IgD-negative memory B cell (primary cell): ENCODE measurements at regions not wholly inside any gene's neighbourhood (a gene's known extent, or its start where the extent isn't known, plus 50 kb on each side); places are given as distances from the start of the nearest gene placed in this dataset.

Source experiments
- H3K27ac Mint-ChIP-seq, 3 donors: one replicate each; pipeline ENCODE4 v1.8.0; 2020 to 2022; ENCODE audit warnings: mild to moderate bottlenecking in 3 of 3, mixed read lengths in 3 of 3, moderate library complexity in 1 of 3
- H3K27me3 Mint-ChIP-seq: one replicate; pipeline ENCODE4 v1.8.0; 2021; ENCODE audit warnings: mixed read lengths
- H3K36me3 Mint-ChIP-seq: one replicate; pipeline ENCODE4 v1.8.0; 2020; ENCODE audit warnings: mild to moderate bottlenecking, mixed read lengths
- H3K4me1 Mint-ChIP-seq, 3 donors: one replicate each; pipeline ENCODE4 v1.8.0; 2020 to 2022; ENCODE audit warnings: mixed read lengths in 3 of 3, mild to moderate bottlenecking in 1 of 3
- H3K4me3 Mint-ChIP-seq, 4 donors: one replicate each; pipeline ENCODE4 v1.8.0; 2020 to 2022; ENCODE audit warnings: mild to moderate bottlenecking in 4 of 4, mixed read lengths in 4 of 4, moderate library complexity in 3 of 4
- H3K9me3 Mint-ChIP-seq, 3 donors: one replicate each; pipeline ENCODE4 v1.8.0; 2020 to 2021; ENCODE audit warnings: mixed read lengths in 3 of 3, mild to moderate bottlenecking in 1 of 3

- no peak overlapping the region for H3K27ac Mint-ChIP-seq
- peaks cover 0 to 3% (median 0%) of the 10 kb centered on the region in 3 donors for H3K4me1 Mint-ChIP-seq
- H3K9me3 Mint-ChIP-seq: no peaks in the 10 kb centered on the region
- H3K36me3 Mint-ChIP-seq: no peaks in the 10 kb centered on the region
- peaks cover 7% of the 10 kb centered on the region for H3K27me3 Mint-ChIP-seq
- H3K4me3 Mint-ChIP-seq: no peak overlapping the region
These were observed 139.7 kb upstream of the CDH5 start for GRCh38 chr16:66226762-66227161.

GRCh38 chr16:66225696-66226095 lies 140.8 kb upstream of the CDH5 start:
- H3K36me3 Mint-ChIP-seq: no peaks in the 10 kb centered on the region
- peaks cover 7% of the 10 kb centered on the region for H3K27me3 Mint-ChIP-seq
- H3K27ac Mint-ChIP-seq: no peak overlapping the region
- no peaks in the 10 kb centered on the region for H3K9me3 Mint-ChIP-seq
- no peak overlapping the region for H3K4me3 Mint-ChIP-seq
- peaks cover 0 to 3% (median 0%) of the 10 kb centered on the region in 3 donors for H3K4me1 Mint-ChIP-seq

- Mint-ChIP-seq H3K4me3 (no peak overlapping the region), H3K36me3 (no peaks in the 10 kb centered on the region), H3K27ac (no peak overlapping the region), H3K9me3 (no peaks in the 10 kb centered on the region), H3K27me3 (peaks cover 12% of the 10 kb centered on the region), H3K4me1 (peaks cover 0 to 3% (median 0%) of the 10 kb centered on the region in 3 donors)
These were observed 141.9 kb upstream of the CDH5 start for GRCh38 chr16:66224626-66225025.

DNA sequence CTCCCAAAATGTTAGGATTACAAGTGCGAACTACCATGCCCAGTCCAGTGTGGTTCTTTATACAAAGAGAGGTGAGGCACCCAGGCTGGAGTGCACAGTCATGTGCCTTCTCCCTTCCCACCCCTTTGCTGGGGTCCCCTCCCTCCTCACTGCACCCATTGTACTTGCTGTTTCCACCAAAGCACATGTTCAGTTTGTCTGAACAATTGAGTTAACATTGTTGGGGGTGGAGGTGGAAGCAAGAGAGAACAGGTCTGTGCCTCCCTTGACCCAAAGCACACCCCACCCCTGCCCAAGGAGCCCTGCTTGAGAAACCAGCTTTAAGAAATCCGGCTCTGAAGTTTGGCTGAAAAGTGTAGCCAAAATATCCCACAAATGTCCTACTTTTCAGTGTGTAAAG lies 142.3 kb upstream of the CDH5 start:
- peaks cover 16% of the 10 kb centered on the region for H3K27me3 Mint-ChIP-seq
- H3K27ac Mint-ChIP-seq: no peak overlapping the region
- peaks cover 0 to 2% (median 0%) of the 10 kb centered on the region in 3 donors for H3K4me1 Mint-ChIP-seq
- H3K9me3 Mint-ChIP-seq: no peaks in the 10 kb centered on the region
- H3K4me3 Mint-ChIP-seq: no peak overlapping the region
- H3K36me3 Mint-ChIP-seq: no peaks in the 10 kb centered on the region

DNA sequence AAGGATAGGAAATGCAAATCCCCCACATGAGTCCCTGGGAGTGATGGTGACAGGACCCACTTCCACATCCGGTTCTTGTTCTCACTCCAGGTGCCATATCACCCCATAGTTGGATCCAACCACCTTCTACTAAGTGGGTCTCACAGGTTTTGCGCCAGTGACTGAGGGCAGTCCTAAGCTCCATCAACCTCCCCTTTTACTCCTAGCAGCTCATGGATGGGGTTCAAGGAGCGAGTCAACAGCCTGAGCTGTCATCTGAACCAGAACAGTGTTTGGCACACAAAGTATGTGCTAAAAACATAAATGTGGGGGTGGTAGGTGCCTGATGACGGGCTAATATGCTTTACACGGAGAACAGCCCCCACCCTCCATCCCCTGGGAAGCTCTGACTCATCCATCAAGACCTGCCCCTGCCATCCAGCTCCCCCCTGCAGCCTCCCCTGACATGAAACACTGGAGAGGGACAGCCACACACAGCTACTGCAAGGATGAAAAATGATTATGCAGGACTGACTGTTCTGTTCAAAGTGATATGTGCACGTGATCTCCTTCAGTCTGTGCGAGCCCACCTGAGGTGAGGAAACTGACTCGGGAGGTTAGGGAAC lies 143.2 kb upstream of the CDH5 start:
- H3K9me3 Mint-ChIP-seq: no peaks in the 10 kb centered on the region
- no peak overlapping the region for H3K4me3 Mint-ChIP-seq
- H3K27me3 Mint-ChIP-seq: peaks cover 14% of the 10 kb centered on the region
- no peaks in the 10 kb centered on the region for H3K36me3 Mint-ChIP-seq
- H3K27ac Mint-ChIP-seq: no peak overlapping the region
- H3K4me1 Mint-ChIP-seq: no peaks in the 10 kb centered on the region

DNA sequence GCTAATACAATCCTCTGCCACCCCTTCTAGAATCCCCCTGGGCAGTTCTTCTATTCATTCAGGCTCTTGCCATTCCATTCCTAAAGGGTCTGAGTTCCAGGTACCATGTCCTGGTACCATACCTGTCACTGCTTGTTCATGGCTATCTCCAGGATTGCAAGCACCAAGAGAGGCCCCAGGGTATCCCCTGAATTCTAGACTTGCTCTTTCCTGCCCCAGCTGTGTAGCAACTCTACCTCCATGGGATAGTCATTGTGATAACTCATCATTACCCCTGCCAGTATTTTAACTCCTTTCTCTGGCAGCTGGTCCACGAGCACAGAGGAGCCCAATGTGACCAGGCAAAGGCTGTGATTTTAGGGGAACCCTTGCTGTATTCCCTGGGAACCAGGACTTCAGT lies 143.7 kb upstream of the CDH5 start:
- peak overlapping the region in 1 of 3 donors; percentile 68 for H3K27ac Mint-ChIP-seq

DNA sequence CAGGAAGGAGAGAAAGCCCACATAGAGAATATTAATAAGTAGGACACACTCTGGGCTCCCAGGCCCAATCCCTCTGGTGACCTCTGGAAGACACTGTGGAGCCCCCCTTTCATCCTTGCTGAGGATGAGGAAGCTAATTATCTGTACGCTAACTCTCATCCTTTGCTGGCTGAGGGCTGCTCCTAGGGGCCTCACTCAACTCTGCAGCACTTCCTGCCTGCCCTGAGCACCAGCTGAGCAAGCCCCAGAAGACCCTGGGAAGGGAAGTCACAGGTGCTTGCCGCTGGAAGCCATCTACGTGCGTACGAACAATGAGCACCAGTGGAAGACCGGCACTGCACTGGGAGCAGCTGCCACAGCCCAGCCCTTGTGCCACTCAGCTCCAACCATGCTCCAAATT lies 145.8 kb upstream of the CDH5 start:
- no peaks in the 10 kb centered on the region for H3K36me3 Mint-ChIP-seq
- no peaks in the 10 kb centered on the region for H3K9me3 Mint-ChIP-seq
- H3K4me3 Mint-ChIP-seq: no peak overlapping the region
- H3K27me3 Mint-ChIP-seq: peaks cover 9% of the 10 kb centered on the region
- no peak overlapping the region for H3K27ac Mint-ChIP-seq
- no peaks in the 10 kb centered on the region for H3K4me1 Mint-ChIP-seq

More for the DNA sequence above, 143.7 kb upstream of the CDH5 start:
- Mint-ChIP-seq H3K4me1 (no peaks in the 10 kb centered on the region), H3K9me3 (no peaks in the 10 kb centered on the region), H3K36me3 (no peaks in the 10 kb centered on the region), H3K27me3 (peaks cover 13% of the 10 kb centered on the region), H3K4me3 (no peak overlapping the region)

DNA sequence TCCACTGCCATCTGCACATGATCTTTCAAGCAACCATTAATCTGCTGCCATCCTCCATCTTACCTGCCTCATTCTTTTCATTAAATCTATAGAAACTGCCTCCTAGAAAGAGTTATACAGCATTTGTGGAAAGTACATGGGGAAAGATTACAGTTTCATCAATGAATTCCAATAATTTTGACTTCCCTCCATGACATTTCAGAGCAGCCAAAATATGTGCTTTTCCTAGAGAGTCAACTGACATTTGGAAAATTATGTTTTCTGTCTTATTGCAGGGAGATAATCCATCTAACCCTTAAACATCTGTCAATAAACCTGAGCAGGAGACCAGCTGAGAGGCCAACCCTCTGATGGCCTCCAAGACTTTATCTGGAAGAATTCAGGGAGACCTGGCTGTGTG lies 147.0 kb upstream of the CDH5 start:
- Mint-ChIP-seq H3K27ac (no peak overlapping the region), H3K9me3 (no peaks in the 10 kb centered on the region), H3K27me3 (peaks cover 9% of the 10 kb centered on the region)

GRCh38 chr16:66212428-66212827 lies 154.1 kb upstream of the CDH5 start:
- peaks cover 1% of the 10 kb centered on the region for H3K36me3 Mint-ChIP-seq
- no peaks in the 10 kb centered on the region for H3K4me1 Mint-ChIP-seq
- H3K27me3 Mint-ChIP-seq: peaks cover 4% of the 10 kb centered on the region
- no peak overlapping the region for H3K4me3 Mint-ChIP-seq
- peaks cover 0 to 4% (median 0%) of the 10 kb centered on the region in 3 donors for H3K9me3 Mint-ChIP-seq
- no peak overlapping the region for H3K27ac Mint-ChIP-seq

More for the DNA sequence above, 147.0 kb upstream of the CDH5 start:
- no peaks in the 10 kb centered on the region for H3K4me1 Mint-ChIP-seq
- no peaks in the 10 kb centered on the region for H3K36me3 Mint-ChIP-seq
- no peak overlapping the region for H3K4me3 Mint-ChIP-seq

DNA sequence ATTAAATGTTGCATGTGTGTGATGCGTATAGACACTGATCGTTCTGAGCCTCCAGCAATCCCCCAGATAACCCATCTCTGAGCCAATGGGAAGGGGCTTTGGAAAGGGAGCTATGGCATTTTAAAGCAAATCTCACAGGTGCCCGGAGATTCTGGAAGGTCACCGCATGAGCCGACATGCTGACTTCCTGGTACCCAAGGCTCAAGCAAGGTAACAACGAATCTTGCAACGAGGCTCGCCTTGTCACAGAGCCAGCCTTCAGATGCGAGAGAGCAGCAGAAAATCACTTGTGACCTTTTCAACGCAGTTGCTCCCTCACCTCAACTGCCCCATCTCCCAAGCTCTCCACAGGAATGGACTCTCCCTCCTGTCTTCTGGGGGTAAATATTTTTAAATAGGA lies 154.8 kb upstream of the CDH5 start:
- Mint-ChIP-seq H3K9me3 (peaks cover 0 to 4% (median 0%) of the 10 kb centered on the region in 3 donors), H3K27ac (no peak overlapping the region), H3K36me3 (peaks cover 1% of the 10 kb centered on the region), H3K4me1 (no peaks in the 10 kb centered on the region), H3K27me3 (peaks cover 4% of the 10 kb centered on the region), H3K4me3 (no peak overlapping the region)

GRCh38 chr16:66207883-66208265 lies 158.6 kb upstream of the CDH5 start:
- Mint-ChIP-seq H3K36me3 (peaks cover 1% of the 10 kb centered on the region), H3K4me1 (peaks cover 0 to 2% (median 0%) of the 10 kb centered on the region in 3 donors), H3K27ac (no peak overlapping the region), H3K4me3 (no peak overlapping the region), H3K27me3 (peaks cover 6% of the 10 kb centered on the region), H3K9me3 (peaks cover 0 to 4% (median 0%) of the 10 kb centered on the region in 3 donors)

DNA sequence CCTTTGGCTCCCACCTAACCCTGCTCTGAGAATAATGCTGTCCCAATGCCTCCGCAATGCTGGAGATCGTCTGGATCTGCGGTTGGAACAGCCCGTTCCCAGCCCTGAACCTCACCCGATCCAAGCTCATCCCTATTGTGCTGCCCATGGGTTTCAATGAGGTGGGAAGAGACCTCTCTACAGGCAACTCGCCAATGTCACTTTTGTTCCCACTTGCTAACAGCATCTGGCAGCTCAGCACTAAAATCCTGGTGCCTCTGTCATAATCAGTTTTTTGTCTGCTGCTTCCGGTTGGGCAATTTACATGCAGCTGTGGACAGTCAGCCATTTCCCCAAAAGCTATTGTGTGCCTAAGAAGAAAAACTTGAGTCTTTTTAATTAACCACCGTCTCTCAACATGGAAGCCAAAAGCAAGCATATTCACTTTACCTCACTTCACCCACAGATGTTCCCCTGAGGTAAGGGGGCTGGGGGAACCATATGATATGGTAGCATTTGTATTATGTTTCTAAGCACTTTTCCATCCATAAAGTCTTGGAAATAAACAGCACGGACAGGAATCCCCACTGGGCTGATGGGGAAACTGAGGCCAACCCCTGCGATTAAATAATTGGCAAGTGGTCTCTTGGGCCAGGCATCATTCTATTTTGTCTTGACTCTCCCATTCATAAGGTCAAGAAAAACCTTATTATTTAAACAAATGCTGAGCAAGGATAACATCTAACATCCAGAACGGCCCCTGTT lies 159.2 kb upstream of the CDH5 start:
- peaks cover 6% of the 10 kb centered on the region for H3K27me3 Mint-ChIP-seq
- H3K36me3 Mint-ChIP-seq: peaks cover 1% of the 10 kb centered on the region
- H3K9me3 Mint-ChIP-seq: peaks cover 0 to 4% (median 0%) of the 10 kb centered on the region in 3 donors
- peaks cover 0 to 2% (median 0%) of the 10 kb centered on the region in 3 donors for H3K4me1 Mint-ChIP-seq
- H3K27ac Mint-ChIP-seq: no peak overlapping the region
- no peak overlapping the region for H3K4me3 Mint-ChIP-seq

- H3K27ac Mint-ChIP-seq: peak overlapping the region in 1 of 3 donors; percentile 5
- peaks cover 0 to 4% (median 0%) of the 10 kb centered on the region in 3 donors for H3K9me3 Mint-ChIP-seq
- H3K4me1 Mint-ChIP-seq: peaks cover 0 to 2% (median 0%) of the 10 kb centered on the region in 3 donors
- peaks cover 6% of the 10 kb centered on the region for H3K27me3 Mint-ChIP-seq
- H3K4me3 Mint-ChIP-seq: no peak overlapping the region
- peaks cover 1% of the 10 kb centered on the region for H3K36me3 Mint-ChIP-seq
These were observed 160.1 kb upstream of the CDH5 start for GRCh38 chr16:66206363-66206762.

- H3K27ac Mint-ChIP-seq: no peak overlapping the region
- peaks cover under 1% of the 10 kb centered on the region for H3K36me3 Mint-ChIP-seq
- no peak overlapping the region for H3K4me3 Mint-ChIP-seq
- peaks cover 6% of the 10 kb centered on the region for H3K27me3 Mint-ChIP-seq
- peaks cover 0 to 4% (median 0%) of the 10 kb centered on the region in 3 donors for H3K9me3 Mint-ChIP-seq
- peaks cover 0 to 2% (median 0%) of the 10 kb centered on the region in 3 donors for H3K4me1 Mint-ChIP-seq
These were observed 160.9 kb upstream of the CDH5 start for GRCh38 chr16:66205287-66206231.

DNA sequence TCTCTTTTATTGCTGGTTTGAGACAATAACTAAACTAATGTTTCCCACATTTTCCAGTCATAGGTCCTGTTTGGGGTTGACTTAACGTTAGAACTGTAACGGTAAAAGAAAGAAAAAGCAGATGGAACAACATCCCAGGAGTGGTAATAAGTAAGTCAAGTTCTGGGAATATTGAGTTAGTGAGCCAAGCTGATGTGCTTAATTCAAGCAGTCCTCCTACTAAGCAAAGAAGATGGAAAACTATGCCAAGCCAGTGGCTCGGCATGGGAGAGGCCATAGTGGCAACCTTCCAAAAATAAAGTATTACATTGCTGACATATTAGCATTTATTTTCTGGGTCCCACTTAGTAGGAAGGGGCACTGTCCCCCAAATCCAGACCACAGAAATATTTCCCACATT lies 161.7 kb upstream of the CDH5 start:
- H3K4me1 Mint-ChIP-seq: peaks cover 0 to 2% (median 0%) of the 10 kb centered on the region in 3 donors
- H3K4me3 Mint-ChIP-seq: no peak overlapping the region
- H3K9me3 Mint-ChIP-seq: peaks cover 0 to 4% (median 0%) of the 10 kb centered on the region in 3 donors
- no peaks in the 10 kb centered on the region for H3K36me3 Mint-ChIP-seq
- H3K27ac Mint-ChIP-seq: no peak overlapping the region
- H3K27me3 Mint-ChIP-seq: peaks cover 6% of the 10 kb centered on the region
